GM12864 (cell line): ENCODE measurements at regions not wholly inside any gene's neighbourhood (a gene's known extent, or its start where the extent isn't known, plus 50 kb on each side); places are given as distances from the start of the nearest gene placed in this dataset.

Experiments used
- DNase-seq: peaks from one replicate; pipeline ENCODE4 v3.0.0-alpha.2; 2011; ENCODE audit warnings: low read depth
- H3K4me3 ChIP-seq: 2 replicates; pipeline ENCODE4 v1.5.1; 2011; ENCODE audit warnings: mild to moderate bottlenecking, low read depth, low read length, control low read depth
- TF ChIP-seq, protein P1 (sequence below): IDR thresholded peaks from 2 replicates; pipeline ENCODE4 v1.5.1; 2011; ENCODE audit warnings: low read depth, mild to moderate bottlenecking, moderate library complexity, low read length, control low read depth, inconsistent platforms; ENCODE audit errors: missing control alignments

DNA sequence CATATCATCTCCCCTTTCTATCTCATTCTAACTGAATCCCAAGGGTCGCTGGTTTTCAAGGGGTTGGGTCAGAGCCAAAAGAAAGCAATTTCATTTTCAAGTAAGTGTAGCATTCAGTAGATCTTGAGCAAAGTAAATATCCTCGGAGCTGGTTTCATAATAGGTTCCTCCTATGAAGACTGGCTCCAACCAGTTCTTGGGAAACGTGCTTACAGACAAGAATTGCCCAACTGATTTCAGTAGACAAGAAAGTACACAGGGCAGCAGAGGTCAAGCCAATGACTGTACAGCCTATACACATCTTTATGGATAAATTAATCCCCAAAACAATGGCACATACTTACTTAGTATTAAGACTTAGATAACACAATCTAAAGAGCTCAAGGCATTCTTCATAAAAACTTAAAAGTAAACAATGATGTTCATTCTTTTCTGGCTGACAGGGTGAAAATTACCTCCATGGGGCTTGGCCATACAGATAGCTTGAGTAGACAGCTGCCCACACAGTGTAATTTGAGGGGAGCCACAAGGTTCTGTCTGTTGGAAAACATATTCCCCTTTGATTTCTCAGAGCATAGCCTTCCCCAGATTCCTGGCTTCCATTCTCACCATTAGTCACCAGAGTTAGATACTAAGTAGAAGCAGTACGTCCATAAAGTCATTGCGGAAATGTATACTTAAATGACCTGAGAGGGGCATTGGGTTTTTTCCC is 163.9 kb downstream of the ARRDC3 start:
- no peak for DNase-seq
- TF ChIP-seq, protein P1, sequence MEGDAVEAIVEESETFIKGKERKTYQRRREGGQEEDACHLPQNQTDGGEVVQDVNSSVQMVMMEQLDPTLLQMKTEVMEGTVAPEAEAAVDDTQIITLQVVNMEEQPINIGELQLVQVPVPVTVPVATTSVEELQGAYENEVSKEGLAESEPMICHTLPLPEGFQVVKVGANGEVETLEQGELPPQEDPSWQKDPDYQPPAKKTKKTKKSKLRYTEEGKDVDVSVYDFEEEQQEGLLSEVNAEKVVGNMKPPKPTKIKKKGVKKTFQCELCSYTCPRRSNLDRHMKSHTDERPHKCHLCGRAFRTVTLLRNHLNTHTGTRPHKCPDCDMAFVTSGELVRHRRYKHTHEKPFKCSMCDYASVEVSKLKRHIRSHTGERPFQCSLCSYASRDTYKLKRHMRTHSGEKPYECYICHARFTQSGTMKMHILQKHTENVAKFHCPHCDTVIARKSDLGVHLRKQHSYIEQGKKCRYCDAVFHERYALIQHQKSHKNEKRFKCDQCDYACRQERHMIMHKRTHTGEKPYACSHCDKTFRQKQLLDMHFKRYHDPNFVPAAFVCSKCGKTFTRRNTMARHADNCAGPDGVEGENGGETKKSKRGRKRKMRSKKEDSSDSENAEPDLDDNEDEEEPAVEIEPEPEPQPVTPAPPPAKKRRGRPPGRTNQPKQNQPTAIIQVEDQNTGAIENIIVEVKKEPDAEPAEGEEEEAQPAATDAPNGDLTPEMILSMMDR, result no peak
- no peak overlapping the region for H3K4me3 ChIP-seq

DNA sequence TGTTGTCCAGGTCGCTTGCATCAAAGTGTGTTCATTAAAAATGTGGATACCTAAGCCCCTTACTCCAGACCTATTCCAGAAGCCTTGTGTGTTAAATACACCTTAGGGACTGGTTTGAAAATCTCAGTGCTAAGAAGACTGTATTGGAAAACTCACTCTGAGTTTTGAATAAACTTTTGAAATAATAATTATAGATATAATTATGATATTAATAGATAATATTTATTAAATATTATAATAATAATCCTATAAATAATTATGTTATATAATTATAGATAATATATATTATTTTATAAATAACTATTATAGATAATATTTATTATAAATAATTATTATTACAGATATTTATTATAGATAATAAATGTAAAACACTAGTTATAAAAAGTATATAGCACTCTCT is 165.3 kb downstream of the ARRDC3 start:
- H3K4me3 ChIP-seq, result no peak overlapping the region
- DNase-seq, result no peak
- TF ChIP-seq, protein P1, result no peak

GRCh38 chr5:91214571-91214970 is 168.5 kb downstream of the ARRDC3 start:
- no peak for DNase-seq
- no peak overlapping the region for H3K4me3 ChIP-seq
- TF ChIP-seq, protein P1, result no peak
